ENCODE measurements at regions not wholly inside any gene's neighbourhood (a gene's known extent, or its start where the extent isn't known, plus 50 kb on each side); places are given as distances from the start of the nearest gene placed in this dataset.

DNA sequence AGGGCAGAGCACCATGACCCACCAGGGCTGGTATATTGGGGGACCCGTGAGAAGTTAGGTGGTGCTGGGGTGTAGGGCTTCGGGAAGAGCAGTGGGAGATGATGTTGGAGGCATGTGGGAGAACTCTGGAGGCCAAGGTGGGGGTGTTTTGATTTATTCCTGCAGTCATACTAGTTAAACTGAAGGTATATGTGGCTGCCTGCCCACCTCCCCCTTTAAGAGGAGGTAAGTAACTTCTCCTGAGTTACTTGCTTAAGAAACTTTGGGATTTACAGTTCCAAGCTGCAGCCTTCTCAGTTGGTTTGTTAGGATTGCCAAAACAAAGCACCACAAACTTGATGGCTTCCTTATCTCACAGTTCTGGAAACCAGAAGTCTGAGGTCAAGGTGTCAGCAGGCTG lies 73.1 kb upstream of the AGBL1 start:
- H3K4me1 ChIP-seq (ENCODE audit: insufficient read depth, low read length, poor library complexity, severe bottlenecking), result no peaks in the 10 kb centered on the region
- H3K4me2 ChIP-seq (ENCODE audit: low read depth, low read length, poor library complexity, severe bottlenecking), result no peak overlapping the region
- H2AFZ ChIP-seq (ENCODE audit: low read length), result no peak overlapping the region
- H3K9me3 ChIP-seq (ENCODE audit: insufficient read depth, low read depth, low read length), result no peaks in the 10 kb centered on the region; the same call in 1 of the 2 replicates
- no peak overlapping the region for H3K9ac ChIP-seq (ENCODE audit: low read depth, low read length, poor library complexity, severe bottlenecking)
- H3K36me3 ChIP-seq (ENCODE audit: insufficient read depth, low read length), result no peaks in the 10 kb centered on the region
- H3K9me2 ChIP-seq (replicated peaks; ENCODE audit: low read depth, low read length), result no peaks in the 10 kb centered on the region
- TF ChIP-seq EZH2phosphoT487 (IDR thresholded peaks at IDR 0.05; ENCODE audit: borderline replicate concordance), result no peak
- TF ChIP-seq, protein P1, sequence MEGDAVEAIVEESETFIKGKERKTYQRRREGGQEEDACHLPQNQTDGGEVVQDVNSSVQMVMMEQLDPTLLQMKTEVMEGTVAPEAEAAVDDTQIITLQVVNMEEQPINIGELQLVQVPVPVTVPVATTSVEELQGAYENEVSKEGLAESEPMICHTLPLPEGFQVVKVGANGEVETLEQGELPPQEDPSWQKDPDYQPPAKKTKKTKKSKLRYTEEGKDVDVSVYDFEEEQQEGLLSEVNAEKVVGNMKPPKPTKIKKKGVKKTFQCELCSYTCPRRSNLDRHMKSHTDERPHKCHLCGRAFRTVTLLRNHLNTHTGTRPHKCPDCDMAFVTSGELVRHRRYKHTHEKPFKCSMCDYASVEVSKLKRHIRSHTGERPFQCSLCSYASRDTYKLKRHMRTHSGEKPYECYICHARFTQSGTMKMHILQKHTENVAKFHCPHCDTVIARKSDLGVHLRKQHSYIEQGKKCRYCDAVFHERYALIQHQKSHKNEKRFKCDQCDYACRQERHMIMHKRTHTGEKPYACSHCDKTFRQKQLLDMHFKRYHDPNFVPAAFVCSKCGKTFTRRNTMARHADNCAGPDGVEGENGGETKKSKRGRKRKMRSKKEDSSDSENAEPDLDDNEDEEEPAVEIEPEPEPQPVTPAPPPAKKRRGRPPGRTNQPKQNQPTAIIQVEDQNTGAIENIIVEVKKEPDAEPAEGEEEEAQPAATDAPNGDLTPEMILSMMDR (conservative IDR thresholded peaks at IDR 0.05; ENCODE audit: low read length), result no peak
- H3K4me3 ChIP-seq (ENCODE audit: low read length, poor library complexity, severe bottlenecking), result no peak overlapping the region
- H3F3A ChIP-seq (ENCODE audit: low read depth), result no peaks in the 10 kb centered on the region
- H3K27me3 ChIP-seq (ENCODE audit: insufficient read depth, low read length, poor library complexity, severe bottlenecking), result no peaks in the 10 kb centered on the region
- H4K20me1 ChIP-seq (ENCODE audit: insufficient read depth, low read length, poor library complexity, severe bottlenecking), result no peaks in the 10 kb centered on the region
- H3K79me2 ChIP-seq (ENCODE audit: insufficient read depth, low read length), result no peaks in the 10 kb centered on the region

DNA sequence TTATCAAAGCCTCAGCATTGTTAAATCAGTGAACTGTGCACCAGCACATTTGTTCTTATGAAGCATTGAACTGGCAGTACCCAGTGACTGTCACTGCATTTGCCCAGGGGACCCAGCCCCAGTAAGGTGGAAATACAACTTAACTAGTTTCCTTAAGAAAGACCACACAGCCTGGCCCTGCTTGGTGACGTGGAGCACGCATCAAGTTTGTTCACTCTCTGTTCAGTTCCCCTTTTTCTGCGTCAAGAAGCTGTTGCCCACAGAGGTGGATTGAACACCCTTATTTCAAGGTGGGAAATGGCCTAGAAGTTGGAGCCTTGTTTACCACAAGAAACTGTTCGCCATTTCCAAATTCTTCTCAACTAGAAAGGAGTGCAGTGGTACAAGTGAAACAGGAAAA lies 69.9 kb upstream of the AGBL1 start:
- no peaks in the 10 kb centered on the region for H3K27me3 ChIP-seq (ENCODE audit: insufficient read depth, low read length, poor library complexity, severe bottlenecking)
- no peaks in the 10 kb centered on the region; the same call in 1 of the 2 replicates for H3K9me3 ChIP-seq (ENCODE audit: insufficient read depth, low read depth, low read length)
- no peaks in the 10 kb centered on the region for H3K79me2 ChIP-seq (ENCODE audit: insufficient read depth, low read length)
- H4K20me1 ChIP-seq (ENCODE audit: insufficient read depth, low read length, poor library complexity, severe bottlenecking), result no peaks in the 10 kb centered on the region
- no peak overlapping the region for H3K9ac ChIP-seq (ENCODE audit: low read depth, low read length, poor library complexity, severe bottlenecking)
- H3K4me3 ChIP-seq (ENCODE audit: low read length, poor library complexity, severe bottlenecking), result no peak overlapping the region
- H3K4me1 ChIP-seq (ENCODE audit: insufficient read depth, low read length, poor library complexity, severe bottlenecking), result no peaks in the 10 kb centered on the region
- no peaks in the 10 kb centered on the region for H3K36me3 ChIP-seq (ENCODE audit: insufficient read depth, low read length)
- H3F3A ChIP-seq (ENCODE audit: low read depth), result no peaks in the 10 kb centered on the region
- TF ChIP-seq, protein P1 (conservative IDR thresholded peaks at IDR 0.05; ENCODE audit: low read length), result no peak
- no peak for TF ChIP-seq EZH2phosphoT487 (IDR thresholded peaks at IDR 0.05; ENCODE audit: borderline replicate concordance)
- H3K9me2 ChIP-seq (replicated peaks; ENCODE audit: low read depth, low read length), result no peaks in the 10 kb centered on the region
- no peak overlapping the region for H2AFZ ChIP-seq (ENCODE audit: low read length)
- no peak overlapping the region for H3K4me2 ChIP-seq (ENCODE audit: low read depth, low read length, poor library complexity, severe bottlenecking)

DNA sequence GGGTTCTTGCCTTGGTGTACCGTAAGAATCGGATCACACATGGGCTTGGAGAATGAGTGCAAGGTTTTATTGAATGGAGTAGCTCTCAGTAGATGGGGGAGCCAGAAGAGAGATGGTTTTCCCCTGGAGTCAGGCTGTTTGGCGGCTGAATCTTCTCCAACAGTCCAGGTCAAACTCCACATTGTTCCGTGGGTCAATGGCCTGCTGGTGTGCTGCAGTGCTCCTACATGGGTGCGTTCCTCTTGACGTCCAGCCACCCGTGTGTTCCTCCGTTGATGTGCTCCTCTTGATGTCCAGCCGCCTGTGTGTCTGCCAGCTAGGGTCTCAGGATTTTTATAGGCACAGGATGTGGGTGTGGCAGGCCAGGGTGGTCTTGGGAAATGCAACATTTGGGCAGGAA lies 69.3 kb upstream of the AGBL1 start:
- Histone ChIP-seq H3K4me2 (ENCODE audit: low read depth, low read length, poor library complexity, severe bottlenecking) (no peak overlapping the region), H3K9me3 (ENCODE audit: insufficient read depth, low read depth, low read length) (no peaks in the 10 kb centered on the region; the same call in 1 of the 2 replicates), H3K79me2 (ENCODE audit: insufficient read depth, low read length) (no peaks in the 10 kb centered on the region), H3K4me1 (ENCODE audit: insufficient read depth, low read length, poor library complexity, severe bottlenecking) (no peaks in the 10 kb centered on the region), H3K4me3 (ENCODE audit: low read length, poor library complexity, severe bottlenecking) (no peak overlapping the region), H3K9ac (ENCODE audit: low read depth, low read length, poor library complexity, severe bottlenecking) (no peak overlapping the region), H2AFZ (ENCODE audit: low read length) (no peak overlapping the region), H3K36me3 (ENCODE audit: insufficient read depth, low read length) (no peaks in the 10 kb centered on the region), H3F3A (ENCODE audit: low read depth) (no peaks in the 10 kb centered on the region), H3K9me2 (replicated peaks; ENCODE audit: low read depth, low read length) (no peaks in the 10 kb centered on the region), H3K27me3 (ENCODE audit: insufficient read depth, low read length, poor library complexity, severe bottlenecking) (no peaks in the 10 kb centered on the region), H4K20me1 (ENCODE audit: insufficient read depth, low read length, poor library complexity, severe bottlenecking) (no peaks in the 10 kb centered on the region)
- TF ChIP-seq, protein P1 (conservative IDR thresholded peaks at IDR 0.05; ENCODE audit: low read length), result no peak
- no peak for TF ChIP-seq EZH2phosphoT487 (IDR thresholded peaks at IDR 0.05; ENCODE audit: borderline replicate concordance)

All from Loucy (cell line).